Smooth muscle cell (in vitro differentiated cells): ENCODE measurements at regions not wholly inside any gene's neighbourhood (a gene's known extent, or its start where the extent isn't known, plus 50 kb on each side); places are given as distances from the start of the nearest gene placed in this dataset.

ENCODE experiments used
- DNase-seq: peaks from one replicate; lab custom pipeline; 2025; ENCODE audit not compliant: unreplicated experiment; lab: John Stamatoyannopoulos, UW
- H2AFZ ChIP-seq: fragments of 200-600 bp; sonication (generic); 2 replicates; pipeline ENCODE4 v1.6.0; 2016; ENCODE audit warnings: antibody characterized with exemption, low read depth, mild to moderate bottlenecking
- H3F3A ChIP-seq: fragments of 200-600 bp; sonication (generic); 2 replicates; pipeline ENCODE4 v1.6.0; 2017; ENCODE audit warnings: antibody characterized with exemption, low read depth
- H3K27ac ChIP-seq: fragments of 200-600 bp; sonication (generic); 2 replicates; pipeline ENCODE4 v1.5.1; 2016; ENCODE audit warnings: low read depth, mild to moderate bottlenecking
- H3K27me3 ChIP-seq: fragments of 200-600 bp; sonication (generic); 2 replicates; pipeline ENCODE4 v1.6.1; 2016; ENCODE audit warnings: low read depth, mild to moderate bottlenecking
- H3K36me3 ChIP-seq: fragments of 200-600 bp; sonication (generic); 2 replicates; pipeline ENCODE4 v1.5.1; 2016; ENCODE audit warnings: low read depth
- H3K4me1 ChIP-seq: fragments of 200-600 bp; sonication (generic); 2 replicates; pipeline ENCODE4 v1.5.1; 2016; ENCODE audit warnings: low read depth
- H3K4me2 ChIP-seq: fragments of 200-600 bp; sonication (generic); 2 replicates; pipeline ENCODE4 v1.6.0; 2016; ENCODE audit warnings: mild to moderate bottlenecking
- H3K4me3 ChIP-seq: fragments of 200-600 bp; sonication (generic); 2 replicates; pipeline ENCODE4 v1.5.1; 2016; ENCODE audit warnings: mild to moderate bottlenecking
- H3K79me2 ChIP-seq: fragments of 200-600 bp; sonication (generic); 2 replicates; pipeline ENCODE4 v1.6.0; 2016; ENCODE audit warnings: low read depth, mild to moderate bottlenecking
- H3K9ac ChIP-seq: fragments of 200-600 bp; sonication (generic); 2 replicates; pipeline ENCODE4 v1.6.0; 2016; ENCODE audit warnings: low read depth
- H3K9me3 ChIP-seq: fragments of 200-600 bp; sonication (generic); replicated peaks from 2 replicates; pipeline ENCODE4 v1.5.1; 2016; ENCODE audit warnings: low read depth
- H4K20me1 ChIP-seq: fragments of 200-600 bp; sonication (generic); 2 replicates; pipeline ENCODE4 v1.6.0; 2016; ENCODE audit warnings: low read depth
- WGBS: methylation state at CpG from one replicate; pipeline ENCODE4 v1.1.7; 2016; ENCODE audit warnings: low lambda C conversion rate; 5-methylcytosine and 5-hydroxymethylcytosine counted together
- TF ChIP-seq, protein P1 (sequence below): fragments of 200-600 bp; sonication (generic); IDR thresholded peaks from 2 replicates; pipeline ENCODE4 v1.5.1; 2017; ENCODE audit warnings: borderline replicate concordance, mild to moderate bottlenecking, antibody characterized with exemption; ENCODE audit not compliant: insufficient read depth, poor library complexity, severe bottlenecking

DNA sequence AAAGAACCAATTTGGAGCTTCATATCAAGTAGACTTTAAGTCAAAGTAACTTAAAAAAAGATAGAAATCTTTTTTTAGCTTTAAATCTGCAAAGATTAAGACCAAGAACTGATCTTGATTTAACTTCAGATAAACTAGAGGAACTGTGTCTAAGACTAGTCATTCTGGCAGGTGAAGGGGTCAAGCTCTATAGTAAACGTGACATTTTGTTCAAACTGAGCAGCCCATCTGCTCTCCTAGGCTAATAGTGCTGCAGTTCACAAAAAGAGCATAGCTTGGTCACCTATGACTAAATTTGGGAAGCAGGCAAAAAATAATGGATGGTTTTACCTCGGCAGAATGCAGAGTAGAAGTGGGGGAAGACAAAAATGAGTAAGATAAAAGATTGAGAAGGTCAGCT lies 168.8 kb upstream of the ALCAM start:
- no peak overlapping the region for H2AFZ ChIP-seq
- H3K4me3 ChIP-seq = no peak overlapping the region
- no peak for DNase-seq
- no peaks in the 10 kb centered on the region for H4K20me1 ChIP-seq
- no peaks in the 10 kb centered on the region for H3F3A ChIP-seq
- no peaks in the 10 kb centered on the region for H3K27me3 ChIP-seq
- H3K9me3 ChIP-seq = no peaks in the 10 kb centered on the region
- H3K4me2 ChIP-seq = no peak overlapping the region
- no peaks in the 10 kb centered on the region for H3K79me2 ChIP-seq
- WGBS = 87% methylated on average over 2 of the region's 2 CpGs
- no peak overlapping the region for H3K27ac ChIP-seq
- H3K9ac ChIP-seq = no peak overlapping the region
- no peaks in the 10 kb centered on the region for H3K36me3 ChIP-seq
- TF ChIP-seq, protein P1, sequence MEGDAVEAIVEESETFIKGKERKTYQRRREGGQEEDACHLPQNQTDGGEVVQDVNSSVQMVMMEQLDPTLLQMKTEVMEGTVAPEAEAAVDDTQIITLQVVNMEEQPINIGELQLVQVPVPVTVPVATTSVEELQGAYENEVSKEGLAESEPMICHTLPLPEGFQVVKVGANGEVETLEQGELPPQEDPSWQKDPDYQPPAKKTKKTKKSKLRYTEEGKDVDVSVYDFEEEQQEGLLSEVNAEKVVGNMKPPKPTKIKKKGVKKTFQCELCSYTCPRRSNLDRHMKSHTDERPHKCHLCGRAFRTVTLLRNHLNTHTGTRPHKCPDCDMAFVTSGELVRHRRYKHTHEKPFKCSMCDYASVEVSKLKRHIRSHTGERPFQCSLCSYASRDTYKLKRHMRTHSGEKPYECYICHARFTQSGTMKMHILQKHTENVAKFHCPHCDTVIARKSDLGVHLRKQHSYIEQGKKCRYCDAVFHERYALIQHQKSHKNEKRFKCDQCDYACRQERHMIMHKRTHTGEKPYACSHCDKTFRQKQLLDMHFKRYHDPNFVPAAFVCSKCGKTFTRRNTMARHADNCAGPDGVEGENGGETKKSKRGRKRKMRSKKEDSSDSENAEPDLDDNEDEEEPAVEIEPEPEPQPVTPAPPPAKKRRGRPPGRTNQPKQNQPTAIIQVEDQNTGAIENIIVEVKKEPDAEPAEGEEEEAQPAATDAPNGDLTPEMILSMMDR = no peak
- H3K4me1 ChIP-seq = no peaks in the 10 kb centered on the region

GRCh38 chr3:105199217-105199616 lies 167.5 kb upstream of the ALCAM start:
- DNase-seq = no peak
- Histone ChIP-seq H3K27me3 (no peaks in the 10 kb centered on the region), H3K36me3 (no peaks in the 10 kb centered on the region), H3K9ac (no peak overlapping the region), H3K4me3 (no peak overlapping the region), H4K20me1 (no peaks in the 10 kb centered on the region), H3K4me1 (no peaks in the 10 kb centered on the region), H3K4me2 (no peak overlapping the region), H2AFZ (no peak overlapping the region), H3F3A (no peaks in the 10 kb centered on the region), H3K9me3 (no peaks in the 10 kb centered on the region), H3K27ac (no peak overlapping the region), H3K79me2 (no peaks in the 10 kb centered on the region)
- WGBS = 96% methylated on average over 3 of the region's 3 CpGs
- TF ChIP-seq, protein P1 = no peak

DNA sequence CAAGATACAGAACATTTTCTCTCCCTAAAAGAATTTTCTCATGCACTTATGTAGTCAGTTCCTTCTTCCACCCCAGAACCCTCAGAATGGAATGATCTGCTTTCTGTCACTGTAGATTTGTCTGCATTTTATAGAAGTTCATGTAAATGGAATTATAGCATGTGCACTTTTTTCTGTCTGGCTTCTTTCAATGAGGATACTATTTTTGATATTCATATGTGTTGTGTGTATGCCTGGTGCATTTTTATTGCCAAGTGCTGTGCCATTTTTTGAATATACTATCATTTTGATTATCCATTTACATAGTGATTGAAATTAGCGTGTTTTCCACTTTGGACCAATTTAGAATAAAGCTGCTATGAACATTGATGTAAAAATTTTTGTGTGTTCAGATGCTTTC lies 156.6 kb upstream of the ALCAM start:
- WGBS = 94% methylated on average over 1 of the region's 1 CpG
- DNase-seq = no peak
- Histone ChIP-seq H4K20me1 (no peaks in the 10 kb centered on the region), H3K36me3 (no peaks in the 10 kb centered on the region), H3K4me3 (no peak overlapping the region), H2AFZ (no peak overlapping the region), H3K79me2 (no peaks in the 10 kb centered on the region), H3K27me3 (no peaks in the 10 kb centered on the region), H3K4me2 (no peak overlapping the region), H3K4me1 (no peaks in the 10 kb centered on the region), H3F3A (no peaks in the 10 kb centered on the region), H3K27ac (no peak overlapping the region), H3K9ac (no peak overlapping the region), H3K9me3 (no peaks in the 10 kb centered on the region)
- TF ChIP-seq, protein P1 = no peak

GRCh38 chr3:105214590-105214989 lies 152.1 kb upstream of the ALCAM start:
- Histone ChIP-seq H3F3A (no peaks in the 10 kb centered on the region), H4K20me1 (no peaks in the 10 kb centered on the region), H3K9me3 (no peaks in the 10 kb centered on the region), H3K79me2 (no peaks in the 10 kb centered on the region), H3K4me1 (no peaks in the 10 kb centered on the region), H3K27me3 (no peaks in the 10 kb centered on the region), H3K27ac (no peak overlapping the region), H3K36me3 (no peaks in the 10 kb centered on the region), H2AFZ (no peak overlapping the region), H3K9ac (no peak overlapping the region), H3K4me2 (no peak overlapping the region), H3K4me3 (no peak overlapping the region)
- TF ChIP-seq, protein P1 = no peak
- no peak for DNase-seq
- 89% methylated on average over 1 of the region's 1 CpG for WGBS
